Endothelial cell of umbilical vein (primary cell): ENCODE measurements at regions not wholly inside any gene's neighbourhood (a gene's known extent, or its start where the extent isn't known, plus 50 kb on each side); places are given as distances from the start of the nearest gene placed in this dataset.

Experiments used
- BruUV-seq: library from RNA; stranded (reverse); fragments of 400-500 nt; replicated peaks from 2 replicates; lab custom pipeline; 2021; lab: Mats Ljungman, UMichigan
- CTCF ChIA-PET: fragments of 300-600, 350-600 bp; sonication (Branson Sonifier 250); formaldehyde crosslinking; loops from one replicate; lab custom pipeline; 2021; ENCODE audit warnings: antibody characterized with exemption, inconsistent platforms; lab: Charles Lee
- POLR2A ChIA-PET: fragments of 300-600, 350-600 bp; sonication (Branson Sonifier 250); formaldehyde crosslinking; loops from one replicate; lab custom pipeline; 2021; ENCODE audit warnings: antibody characterized with exemption, inconsistent platforms; lab: Charles Lee
- DNase-seq: peaks from one replicate; pipeline ENCODE4 v3.0.0-alpha.2; 2011; ENCODE audit warnings: low read depth, low spot score
- FAIRE-seq: peaks from 2 replicates; lab custom pipeline; 2011; peaks lifted over from hg19 to GRCh38; lab: Jason Lieb, UNC
- H2AFZ ChIP-seq: 2 replicates; pipeline ENCODE4 v1.6.0; 2012; ENCODE audit warnings: low read depth, low read length, control low read depth, inconsistent platforms
- H3K27ac ChIP-seq: 2 replicates; pipeline ENCODE4 v1.5.1; 2011; ENCODE audit warnings: low read depth, mild to moderate bottlenecking, control low read depth, low read length, moderate library complexity; ENCODE audit not compliant: insufficient read depth
- H3K27me3 ChIP-seq, 2 experiments: 2 replicates each; pipeline versions ENCODE4 v1.6.0 to v1.6.1; 2011; ENCODE audit warnings: low read length in 2 of 2, mixed read lengths in 1 of 2; ENCODE audit not compliant: control insufficient read depth in 2 of 2, insufficient read depth in 2 of 2
- H3K36me3 ChIP-seq, 2 experiments: 2 replicates in 1 of 2; 3 replicates in 1 of 2; pipeline ENCODE4 v1.5.1; 2011; ENCODE audit warnings: low read length in 2 of 2, mild to moderate bottlenecking in 1 of 2, moderate library complexity in 1 of 2; ENCODE audit not compliant: control insufficient read depth in 2 of 2, insufficient read depth in 2 of 2; ENCODE audit errors: extremely low read depth in 1 of 2
- H3K4me1 ChIP-seq: 3 replicates; pipeline ENCODE4 v1.5.1; 2011; ENCODE audit warnings: mild to moderate bottlenecking, low read length; ENCODE audit not compliant: control insufficient read depth, insufficient read depth; ENCODE audit errors: extremely low read depth
- H3K4me2 ChIP-seq: 2 replicates; pipeline ENCODE4 v1.6.1; 2011; ENCODE audit warnings: low read length, control low read depth, mixed read lengths; ENCODE audit not compliant: insufficient read depth
- H3K4me3 ChIP-seq, 3 experiments: fragments of 200-600 bp in 1 of 3; sonication (generic), shearing (Covaris generic) in 1 of 3; replicated peaks in 1 of 3; 2 replicates each; pipeline ENCODE4 v1.5.1; 2011 to 2016; ENCODE audit warnings: control low read depth in 3 of 3, low read length in 3 of 3, mild to moderate bottlenecking in 2 of 3, inconsistent platforms in 1 of 3, low read depth in 1 of 3, moderate library complexity in 1 of 3; ENCODE audit not compliant: insufficient read depth in 1 of 3
- H3K79me2 ChIP-seq: 2 replicates; pipeline ENCODE4 v1.6.0; 2012; ENCODE audit warnings: low read length, inconsistent platforms; ENCODE audit not compliant: control insufficient read depth, insufficient read depth
- H3K9ac ChIP-seq: replicated peaks from 2 replicates; pipeline ENCODE3; 2011; ENCODE audit warnings: low read length, control low read depth; ENCODE audit not compliant: insufficient read depth; ENCODE audit errors: extremely low read depth
- H3K9me1 ChIP-seq: replicated peaks from 3 replicates; pipeline ENCODE4 v1.6.0; 2011; ENCODE audit warnings: mild to moderate bottlenecking, low read length; ENCODE audit not compliant: control insufficient read depth, insufficient read depth; ENCODE audit errors: extremely low read depth
- H3K9me3 ChIP-seq: replicated peaks from 2 replicates; pipeline ENCODE4 v1.5.1; 2012; ENCODE audit warnings: low read length, inconsistent platforms; ENCODE audit not compliant: control insufficient read depth, insufficient read depth
- H4K20me1 ChIP-seq: replicated peaks from 2 replicates; pipeline ENCODE3; 2011; ENCODE audit warnings: mild to moderate bottlenecking, low read length; ENCODE audit not compliant: control insufficient read depth, insufficient read depth; ENCODE audit errors: extremely low read depth
- EZH2 ChIP-seq: IDR thresholded peaks from 2 replicates; pipeline ENCODE4 v1.6.1; 2012; ENCODE audit warnings: borderline replicate concordance, low read depth, mild to moderate bottlenecking, moderate library complexity, low read length, inconsistent platforms; ENCODE audit not compliant: severe bottlenecking
- FOS ChIP-seq: IDR thresholded peaks from 2 replicates; pipeline ENCODE4 v1.6.1; 2011; ENCODE audit warnings: mild to moderate bottlenecking, low read length, moderate library complexity, borderline replicate concordance; ENCODE audit not compliant: insufficient read depth
- GATA2 ChIP-seq: IDR thresholded peaks from 2 replicates; pipeline ENCODE4 v1.7.0; 2011; ENCODE audit warnings: low read depth, mild to moderate bottlenecking, moderate library complexity, mixed read lengths, low read length; ENCODE audit not compliant: insufficient read length, insufficient read depth
- JUN ChIP-seq: IDR thresholded peaks from 2 replicates; pipeline ENCODE4 v1.6.1; 2011; ENCODE audit warnings: borderline replicate concordance, low read depth; ENCODE audit not compliant: insufficient read length, insufficient read depth
- MYC ChIP-seq: IDR thresholded peaks from one replicate; pipeline ENCODE4 v1.6.1; 2011; ENCODE audit warnings: mild to moderate bottlenecking, low read depth, low read length
- POLR2A ChIP-seq: IDR thresholded peaks from 2 replicates; pipeline ENCODE4 v1.6.1; 2012; ENCODE audit warnings: low read depth, mild to moderate bottlenecking, control low read depth, low read length
- POLR2AphosphoS5 ChIP-seq: IDR thresholded peaks from 2 replicates; pipeline ENCODE4 v1.6.1; 2012; ENCODE audit warnings: low read depth, mild to moderate bottlenecking, control low read depth, low read length, moderate library complexity; ENCODE audit not compliant: insufficient read depth
- dilution Hi-C: fragments of 300-500 bp; cut with MboI; formaldehyde crosslinking; loops from one replicate; pipeline ENCODE4 v1.15.0; 2019; ENCODE audit warnings: low sequenced_read_pairs; ENCODE audit not compliant: extremely low pct_ligation_motif_present
- intact Hi-C: fragments of 100-400 bp; cut with micrococcal nuclease; formaldehyde crosslinking; loops from one replicate; pipeline ENCODE4 v1.10.0; 2022
- TF ChIP-seq, protein P1 (sequence below), 2 donors: IDR thresholded peaks; 1 replicate in 1 of 2; 2 replicates in 1 of 2; pipeline ENCODE4 v1.5.1; 2011; ENCODE audit warnings: low read length in 2 of 2, mild to moderate bottlenecking in 2 of 2, moderate library complexity in 2 of 2, control low read depth in 1 of 2, inconsistent platforms in 1 of 2, low read depth in 1 of 2; ENCODE audit not compliant: insufficient read depth in 1 of 2; ENCODE audit errors: extremely low read depth in 1 of 2
- TF ChIP-seq, protein P2 (sequence below): IDR thresholded peaks from 2 replicates; pipeline ENCODE4 v1.6.1; 2011; ENCODE audit not compliant: insufficient read depth, insufficient read length

DNA sequence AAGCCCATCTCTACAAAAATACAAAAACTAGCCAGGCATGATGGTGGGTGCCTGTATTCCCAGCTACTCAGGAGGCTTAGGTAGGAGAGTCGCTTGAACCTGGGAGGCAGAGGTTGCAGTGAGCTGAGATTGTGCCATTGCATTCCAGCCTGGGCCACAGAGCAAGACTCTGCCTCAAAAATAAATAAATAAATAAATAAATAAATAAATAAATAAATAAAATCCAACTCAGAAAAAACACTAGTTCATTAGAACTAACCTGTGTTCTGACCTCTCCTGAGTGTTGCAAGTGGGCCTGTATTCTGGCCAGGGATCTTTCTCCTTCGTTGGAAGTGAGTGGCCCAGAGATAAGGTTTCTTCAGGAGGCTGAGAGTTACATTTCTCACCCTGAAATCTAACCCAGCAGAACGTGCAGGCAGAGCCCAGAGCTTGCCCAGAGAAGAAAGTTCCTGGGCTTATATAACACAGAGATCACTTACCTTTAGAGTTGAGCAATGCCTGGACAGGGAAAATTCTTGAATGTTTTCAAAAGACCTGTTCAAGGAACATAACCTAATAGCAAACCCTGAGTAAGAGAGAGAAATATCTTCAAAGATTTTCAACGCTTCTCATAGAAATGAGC, 583.9 kb downstream of the MCTP2 start:
- no peaks in the 10 kb centered on the region for H3K4me1 ChIP-seq
- dilution Hi-C loops, result no loop called here
- no TSS peak for BruUV-seq

More for the DNA sequence above, 583.9 kb downstream of the MCTP2 start:
- intact Hi-C loops, result no loop called here
- Histone ChIP-seq H3K27me3 (no peaks in the 10 kb centered on the region), H3K9ac (no peak overlapping the region), H3K4me2 (no peak overlapping the region), H3K36me3 (no peaks in the 10 kb centered on the region), H3K4me3 (no peak overlapping the region), H3K9me3 (no peaks in the 10 kb centered on the region), H3K9me1 (no peaks in the 10 kb centered on the region), H4K20me1 (no peaks in the 10 kb centered on the region), H3K79me2 (no peaks in the 10 kb centered on the region), H3K27ac (no peak overlapping the region), H2AFZ (no peak overlapping the region)
- no peak for FAIRE-seq
- DNase-seq, result no peak
- CTCF ChIA-PET, result interaction anchor here (1.4 kb wide), 1 partner anchor 12 kb away, joined by 3 read pairs; no protein-coding TSS in a partner anchor
- TF ChIP-seq JUN, result no peak
- TF ChIP-seq MYC, result no peak
- TF ChIP-seq, protein P1, sequence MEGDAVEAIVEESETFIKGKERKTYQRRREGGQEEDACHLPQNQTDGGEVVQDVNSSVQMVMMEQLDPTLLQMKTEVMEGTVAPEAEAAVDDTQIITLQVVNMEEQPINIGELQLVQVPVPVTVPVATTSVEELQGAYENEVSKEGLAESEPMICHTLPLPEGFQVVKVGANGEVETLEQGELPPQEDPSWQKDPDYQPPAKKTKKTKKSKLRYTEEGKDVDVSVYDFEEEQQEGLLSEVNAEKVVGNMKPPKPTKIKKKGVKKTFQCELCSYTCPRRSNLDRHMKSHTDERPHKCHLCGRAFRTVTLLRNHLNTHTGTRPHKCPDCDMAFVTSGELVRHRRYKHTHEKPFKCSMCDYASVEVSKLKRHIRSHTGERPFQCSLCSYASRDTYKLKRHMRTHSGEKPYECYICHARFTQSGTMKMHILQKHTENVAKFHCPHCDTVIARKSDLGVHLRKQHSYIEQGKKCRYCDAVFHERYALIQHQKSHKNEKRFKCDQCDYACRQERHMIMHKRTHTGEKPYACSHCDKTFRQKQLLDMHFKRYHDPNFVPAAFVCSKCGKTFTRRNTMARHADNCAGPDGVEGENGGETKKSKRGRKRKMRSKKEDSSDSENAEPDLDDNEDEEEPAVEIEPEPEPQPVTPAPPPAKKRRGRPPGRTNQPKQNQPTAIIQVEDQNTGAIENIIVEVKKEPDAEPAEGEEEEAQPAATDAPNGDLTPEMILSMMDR (IDR thresholded peaks at IDR 0.05; ENCODE audit: extremely low read depth in 1 of 2, insufficient read depth in 1 of 2, low read depth in 1 of 2, low read length in 2 of 2), result no peak
- TF ChIP-seq, protein P2, sequence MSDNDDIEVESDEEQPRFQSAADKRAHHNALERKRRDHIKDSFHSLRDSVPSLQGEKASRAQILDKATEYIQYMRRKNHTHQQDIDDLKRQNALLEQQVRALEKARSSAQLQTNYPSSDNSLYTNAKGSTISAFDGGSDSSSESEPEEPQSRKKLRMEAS, result no peak
- TF ChIP-seq EZH2, result no peak
- no peak for TF ChIP-seq POLR2AphosphoS5
- no peak for TF ChIP-seq GATA2
- no peak for TF ChIP-seq POLR2A
- TF ChIP-seq FOS, result no peak
- POLR2A ChIA-PET, result no interaction called here
